ENCODE measurements at regions not wholly inside any gene's neighbourhood (a gene's known extent, or its start where the extent isn't known, plus 50 kb on each side); places are given as distances from the start of the nearest gene placed in this dataset.

GRCh38 chr12:131591714-131592709 is 118.9 kb upstream of the SFSWAP start:
- no peak overlapping the region for H3K4me3 ChIP-seq
- DNase-seq: no peak
- no peak for TF ChIP-seq CTCF (IDR thresholded peaks at IDR 0.05)
- H3K27me3 ChIP-seq: no peaks in the 10 kb centered on the region
- no peak overlapping the region for H3K27ac ChIP-seq
- WGBS, 4 donors: 88 to 94% (median 90%) methylated on average over 21 to 42 of the region's 42 CpGs
- H3K36me3 ChIP-seq (replicated peaks in 1 of 2): no peaks in the 10 kb centered on the region
- no peaks in the 10 kb centered on the region for H3K4me1 ChIP-seq (replicated peaks in 1 of 2)
- no peaks in the 10 kb centered on the region for H3K9me3 ChIP-seq (replicated peaks in 1 of 3)
- intact Hi-C loops (cut with DNase I): no loop called here

- no peak for TF ChIP-seq POLR2A (IDR thresholded peaks at IDR 0.05)
- no peak for TF ChIP-seq CTCF (IDR thresholded peaks at IDR 0.05)
- H3K27ac ChIP-seq: no peak overlapping the region
- no peaks in the 10 kb centered on the region for H3K27me3 ChIP-seq
- H3K36me3 ChIP-seq (replicated peaks in 1 of 2): no peaks in the 10 kb centered on the region
- intact Hi-C loops (cut with DNase I): no loop called here
- WGBS, 4 donors: 41 to 73% (median 62%) methylated on average over 3 to 6 of the region's 6 CpGs
- no peaks in the 10 kb centered on the region for H3K9me3 ChIP-seq (replicated peaks in 1 of 3)
- H3K4me3 ChIP-seq: no peak overlapping the region
- no peak for DNase-seq
- H3K4me1 ChIP-seq (replicated peaks in 1 of 2): no peaks in the 10 kb centered on the region
These were observed 117.9 kb upstream of the SFSWAP start for GRCh38 chr12:131592972-131593371.

GRCh38 chr12:131593406-131593805 is 117.5 kb upstream of the SFSWAP start:
- Histone ChIP-seq H3K36me3 (replicated peaks in 1 of 2) (no peaks in the 10 kb centered on the region), H3K9me3 (replicated peaks in 1 of 3) (no peaks in the 10 kb centered on the region), H3K27ac (no peak overlapping the region), H3K27me3 (no peaks in the 10 kb centered on the region), H3K4me3 (no peak overlapping the region), H3K4me1 (replicated peaks in 1 of 2) (no peaks in the 10 kb centered on the region)
- DNase-seq: no peak
- intact Hi-C loops (cut with DNase I): no loop called here
- no peak for TF ChIP-seq CTCF (IDR thresholded peaks at IDR 0.05)
- no peak for TF ChIP-seq POLR2A (IDR thresholded peaks at IDR 0.05)
- 31 to 60% (median 53%) methylated on average over 3 of the region's 3 CpGs for WGBS, 4 donors

- WGBS, 4 donors: 66 to 83% (median 76%) methylated on average over 5 of the region's 5 CpGs
- intact Hi-C loops (cut with DNase I): no loop called here
- TF ChIP-seq CTCF (IDR thresholded peaks at IDR 0.05) (no peak), POLR2A (IDR thresholded peaks at IDR 0.05) (no peak)
- H3K36me3 ChIP-seq (replicated peaks in 1 of 2): no peaks in the 10 kb centered on the region
- no peaks in the 10 kb centered on the region for H3K27me3 ChIP-seq
- no peak for DNase-seq
- H3K9me3 ChIP-seq (replicated peaks in 1 of 3): no peaks in the 10 kb centered on the region
- no peak overlapping the region for H3K4me3 ChIP-seq
- H3K4me1 ChIP-seq (replicated peaks in 1 of 2): no peaks in the 10 kb centered on the region
- no peak overlapping the region for H3K27ac ChIP-seq
These were observed 114.8 kb upstream of the SFSWAP start for GRCh38 chr12:131596115-131596514.

Data from adrenal gland (tissue), 9 donors.